Inferior parietal cortex (tissue), 1 donor: ENCODE measurements at regions not wholly inside any gene's neighbourhood (a gene's known extent, or its start where the extent isn't known, plus 50 kb on each side); places are given as distances from the start of the nearest gene placed in this dataset.
"Not testable (repeated sequence)": the region's sequence is repeated elsewhere in the genome, so short reads cannot be mapped to it uniquely, and the experiment has no call there.

Experiments
- DNase-seq: peaks from one replicate; pipeline ENCODE4 v3.0.0-alpha.2; 2016; ENCODE audit errors: extremely low spot score

GRCh38 chr4:153106736-153107135 lies 97.5 kb upstream of the TRIM2 start:
- DNase-seq: not testable (repeated sequence)

DNA sequence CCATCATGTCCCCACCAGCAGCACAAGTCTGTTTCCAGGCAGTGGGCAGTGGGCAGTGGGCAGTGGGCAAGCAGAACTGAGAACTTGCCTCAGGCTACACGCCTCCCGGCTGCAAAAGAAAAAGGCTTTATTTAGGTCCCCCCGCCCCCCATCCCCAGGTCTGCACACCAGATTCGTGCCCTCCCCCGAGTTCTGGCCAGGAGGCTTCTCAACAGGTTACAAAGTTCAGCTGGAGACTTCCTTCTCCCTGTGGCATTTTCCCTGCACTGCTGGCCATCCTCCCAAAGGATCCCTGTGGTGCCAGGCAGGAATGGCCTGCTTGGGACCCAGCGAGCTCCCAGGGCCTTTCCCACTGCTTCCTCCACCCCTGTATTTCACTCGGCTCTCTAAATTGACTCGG lies 97.0 kb upstream of the TRIM2 start:
- DNase-seq: no peak

GRCh38 chr4:153109296-153109849 lies 94.9 kb upstream of the TRIM2 start:
- no peak for DNase-seq

DNA sequence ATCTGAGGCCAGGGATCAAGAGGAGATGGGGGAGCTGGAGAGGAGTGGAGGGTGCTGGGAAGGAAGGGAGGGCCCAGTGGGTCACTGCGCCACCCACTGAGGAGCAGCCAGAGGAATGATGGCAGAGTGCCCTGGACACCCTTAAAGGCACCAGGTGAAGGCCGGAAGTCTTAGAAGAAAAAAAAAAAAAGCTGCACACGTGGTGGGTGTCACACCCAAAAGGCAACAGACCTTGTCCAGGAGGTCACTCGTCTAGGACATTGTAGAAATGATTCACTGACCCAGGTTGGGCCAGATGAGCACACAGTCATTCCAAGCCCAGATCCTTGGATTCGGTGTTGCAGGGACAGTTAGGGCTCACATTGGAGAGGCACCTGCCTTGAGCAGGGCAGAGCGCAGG lies 93.5 kb upstream of the TRIM2 start:
- no peak for DNase-seq

- no peak for DNase-seq
These were observed 92.7 kb upstream of the TRIM2 start for GRCh38 chr4:153111426-153112040.

DNA sequence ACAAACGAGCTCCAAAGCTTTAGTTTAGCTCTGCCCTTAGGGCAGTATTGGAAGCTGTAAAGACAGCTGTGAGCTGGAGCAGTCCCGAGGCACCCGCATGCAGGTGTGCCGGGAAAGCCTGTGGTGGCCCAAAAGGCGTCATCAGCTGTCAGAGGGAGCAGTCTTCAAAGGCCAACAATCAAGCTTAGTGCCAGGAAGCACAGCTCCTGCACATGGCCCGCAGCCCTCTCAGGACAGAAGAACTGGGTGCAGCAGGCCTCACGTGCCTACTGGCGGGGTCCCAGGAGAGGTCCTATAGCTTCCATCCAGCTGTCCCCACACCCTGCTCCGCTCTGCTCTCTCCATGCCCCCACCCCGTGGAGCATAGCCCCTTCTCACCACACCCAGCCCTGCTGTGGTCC lies 92.2 kb upstream of the TRIM2 start:
- no peak for DNase-seq

- no peak for DNase-seq
These were observed 91.0 kb upstream of the TRIM2 start for GRCh38 chr4:153113061-153113837.

DNA sequence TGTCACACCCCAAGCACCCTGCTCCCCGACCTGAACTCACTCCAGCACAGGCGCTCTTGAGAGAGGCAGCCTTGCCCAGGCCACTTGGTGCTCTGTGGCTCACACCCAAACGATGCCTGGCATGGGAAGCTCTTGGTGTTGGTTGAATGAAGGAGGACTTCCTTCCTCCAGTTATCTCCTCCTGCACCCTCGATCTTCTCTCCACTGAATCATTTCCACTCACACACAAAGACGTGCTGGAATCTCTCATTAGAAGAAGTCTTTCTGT lies 90.5 kb upstream of the TRIM2 start:
- no peak for DNase-seq

GRCh38 chr4:153114771-153115321 lies 89.4 kb upstream of the TRIM2 start:
- no peak for DNase-seq

GRCh38 chr4:153115322-153116290 lies 88.6 kb upstream of the TRIM2 start:
- no peak for DNase-seq

DNA sequence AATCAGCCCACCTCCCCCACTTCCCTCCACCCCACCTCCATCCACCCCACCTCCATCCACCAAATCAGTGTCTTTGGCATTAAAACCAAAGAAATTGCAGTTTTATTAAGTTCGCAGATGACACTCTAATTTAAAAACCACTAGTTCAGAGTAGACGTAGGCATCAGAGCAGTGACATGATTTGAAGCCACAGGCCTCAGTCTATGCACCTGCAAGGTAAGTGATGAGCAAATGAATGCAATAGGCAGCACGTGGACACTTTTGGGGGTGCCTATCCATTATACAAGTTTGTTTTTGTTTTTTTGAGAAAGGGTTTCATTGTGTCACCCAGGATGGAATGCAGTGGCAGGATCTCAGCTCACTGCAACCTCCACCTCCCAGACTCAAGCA lies 88.0 kb upstream of the TRIM2 start:
- DNase-seq: no peak

GRCh38 chr4:153116801-153117200 lies 87.4 kb upstream of the TRIM2 start:
- no peak for DNase-seq

GRCh38 chr4:153117554-153117953 lies 86.7 kb upstream of the TRIM2 start:
- no peak for DNase-seq

- no peak for DNase-seq
These were observed 84.6 kb upstream of the TRIM2 start for GRCh38 chr4:153119626-153120025.

DNA sequence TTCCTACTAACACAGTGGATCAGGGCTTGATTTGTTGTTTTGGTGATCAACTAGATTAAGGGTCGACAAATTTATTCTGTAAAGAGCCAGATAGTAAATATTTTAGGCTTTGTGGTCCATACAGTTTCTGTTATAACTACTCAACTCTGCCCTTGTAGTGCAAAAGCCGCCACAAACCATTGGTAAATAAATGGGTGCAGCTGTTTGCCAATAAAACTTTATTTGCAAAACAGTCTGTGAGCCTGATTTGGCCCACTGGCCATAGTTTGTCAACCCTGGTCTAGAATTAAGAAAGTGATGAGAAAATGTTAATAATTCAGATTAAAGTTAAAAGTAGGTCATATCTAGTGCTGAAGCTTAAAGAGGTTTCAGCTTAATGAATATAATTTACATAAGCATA lies 84.0 kb upstream of the TRIM2 start:
- DNase-seq: no peak

GRCh38 chr4:153122855-153123254 lies 81.4 kb upstream of the TRIM2 start:
- DNase-seq: no peak

DNA sequence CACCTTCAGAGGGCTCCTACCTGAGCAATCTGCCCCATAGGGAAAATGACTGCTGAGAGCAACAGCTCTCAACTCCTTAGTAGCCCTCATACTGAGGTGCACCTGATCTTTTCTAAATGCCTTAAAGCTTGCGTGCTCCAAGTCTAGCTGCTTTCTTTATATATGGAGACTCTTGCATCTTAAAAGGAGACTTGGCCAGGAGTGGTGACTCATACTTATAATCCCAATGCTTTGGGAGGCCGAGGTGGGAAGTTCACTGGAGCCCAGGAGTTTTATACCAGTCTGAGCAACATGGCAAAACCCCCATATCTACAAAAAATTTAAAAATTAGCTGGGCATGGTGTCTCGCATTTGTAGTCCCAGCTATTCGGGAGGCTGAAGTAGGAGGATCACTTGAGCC lies 78.1 kb upstream of the TRIM2 start:
- DNase-seq: no peak

- peak; percentile 98 for DNase-seq
These were observed 76.3 kb upstream of the TRIM2 start for GRCh38 chr4:153127760-153128494.

DNA sequence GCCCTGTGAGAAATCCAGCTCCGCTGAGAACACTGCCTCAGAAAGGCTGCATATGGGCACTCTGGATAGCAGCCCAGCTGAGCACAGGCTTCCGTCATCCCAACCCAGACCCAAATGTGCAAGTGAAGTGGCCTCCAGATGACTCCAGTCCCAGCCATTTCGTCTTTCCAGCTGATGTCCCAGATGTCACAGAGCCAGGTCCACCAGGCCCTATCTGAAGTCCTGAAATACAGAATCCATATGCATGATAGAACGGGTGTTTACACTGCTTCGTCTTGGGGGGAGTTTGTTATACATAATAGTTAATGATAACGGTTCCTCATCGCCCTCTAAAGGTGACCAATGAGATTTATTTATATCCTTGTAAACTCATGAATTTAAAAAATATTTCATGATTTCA lies 72.6 kb upstream of the TRIM2 start:
- no peak for DNase-seq

GRCh38 chr4:153137159-153137558 lies 67.1 kb upstream of the TRIM2 start:
- DNase-seq: no peak
